ENCODE measurements at regions not wholly inside any gene's neighbourhood (a gene's known extent, or its start where the extent isn't known, plus 50 kb on each side); places are given as distances from the start of the nearest gene placed in this dataset.

DNA sequence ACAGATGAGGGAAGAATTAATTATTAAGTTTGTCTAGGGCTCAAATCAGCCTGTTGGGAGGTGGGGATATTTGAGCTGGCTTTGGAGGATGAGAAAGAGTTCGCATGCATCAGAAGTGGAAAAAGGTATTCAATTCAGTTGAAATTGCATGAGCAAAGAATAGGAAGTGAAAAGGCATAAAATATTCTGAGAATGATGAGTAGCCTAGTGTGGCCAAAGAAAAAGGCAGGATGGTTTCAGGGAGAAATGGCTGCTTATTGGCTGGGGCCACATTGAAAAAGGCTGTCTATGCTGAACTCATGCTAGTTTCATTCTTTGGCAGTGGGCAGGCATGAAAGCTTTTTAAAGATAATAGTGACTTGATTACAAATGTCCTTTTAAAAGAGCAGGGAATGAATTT, 235.4 kb upstream of the RIOK2 start:
- TF ChIP-seq, protein P1, sequence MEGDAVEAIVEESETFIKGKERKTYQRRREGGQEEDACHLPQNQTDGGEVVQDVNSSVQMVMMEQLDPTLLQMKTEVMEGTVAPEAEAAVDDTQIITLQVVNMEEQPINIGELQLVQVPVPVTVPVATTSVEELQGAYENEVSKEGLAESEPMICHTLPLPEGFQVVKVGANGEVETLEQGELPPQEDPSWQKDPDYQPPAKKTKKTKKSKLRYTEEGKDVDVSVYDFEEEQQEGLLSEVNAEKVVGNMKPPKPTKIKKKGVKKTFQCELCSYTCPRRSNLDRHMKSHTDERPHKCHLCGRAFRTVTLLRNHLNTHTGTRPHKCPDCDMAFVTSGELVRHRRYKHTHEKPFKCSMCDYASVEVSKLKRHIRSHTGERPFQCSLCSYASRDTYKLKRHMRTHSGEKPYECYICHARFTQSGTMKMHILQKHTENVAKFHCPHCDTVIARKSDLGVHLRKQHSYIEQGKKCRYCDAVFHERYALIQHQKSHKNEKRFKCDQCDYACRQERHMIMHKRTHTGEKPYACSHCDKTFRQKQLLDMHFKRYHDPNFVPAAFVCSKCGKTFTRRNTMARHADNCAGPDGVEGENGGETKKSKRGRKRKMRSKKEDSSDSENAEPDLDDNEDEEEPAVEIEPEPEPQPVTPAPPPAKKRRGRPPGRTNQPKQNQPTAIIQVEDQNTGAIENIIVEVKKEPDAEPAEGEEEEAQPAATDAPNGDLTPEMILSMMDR (conservative IDR thresholded peaks at IDR 0.05; ENCODE audit: low read depth, low read length) = no peak
- TF ChIP-seq POLR2A (IDR thresholded peaks at IDR 0.05; ENCODE audit: low read depth, low read length) = no peak
- TF ChIP-seq RCOR1 (IDR thresholded peaks at IDR 0.05; ENCODE audit: insufficient replicate concordance, low read length) = no peak
- TF ChIP-seq, protein P2, sequence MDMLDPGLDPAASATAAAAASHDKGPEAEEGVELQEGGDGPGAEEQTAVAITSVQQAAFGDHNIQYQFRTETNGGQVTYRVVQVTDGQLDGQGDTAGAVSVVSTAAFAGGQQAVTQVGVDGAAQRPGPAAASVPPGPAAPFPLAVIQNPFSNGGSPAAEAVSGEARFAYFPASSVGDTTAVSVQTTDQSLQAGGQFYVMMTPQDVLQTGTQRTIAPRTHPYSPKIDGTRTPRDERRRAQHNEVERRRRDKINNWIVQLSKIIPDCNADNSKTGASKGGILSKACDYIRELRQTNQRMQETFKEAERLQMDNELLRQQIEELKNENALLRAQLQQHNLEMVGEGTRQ (IDR thresholded peaks at IDR 0.05; ENCODE audit: low read depth, low read length) = no peak
- TF ChIP-seq RAD21 (IDR thresholded peaks at IDR 0.05; ENCODE audit: low read length) = no peak
- no peak for TF ChIP-seq MAFK (IDR thresholded peaks at IDR 0.05; ENCODE audit: low read depth, low read length)
- TF ChIP-seq MAZ (IDR thresholded peaks at IDR 0.05; ENCODE audit: borderline replicate concordance, low read depth, low read length) = no peak
- no peak for TF ChIP-seq MXI1 (IDR thresholded peaks at IDR 0.05; ENCODE audit: borderline replicate concordance, low read depth, low read length)
